Upper lobe of left lung (tissue), 4 donors: ENCODE measurements at regions not wholly inside any gene's neighbourhood (a gene's known extent, or its start where the extent isn't known, plus 50 kb on each side); places are given as distances from the start of the nearest gene placed in this dataset.

Source experiments
- POLR2A ChIP-seq, 4 donors: fragments of 450-650 bp; IDR thresholded peaks; one replicate each; pipeline ENCODE4 v1.5.1; 2016 to 2017; ENCODE audit warnings: antibody characterized with exemption in 4 of 4, mild to moderate bottlenecking in 2 of 4
- TF ChIP-seq, protein P1 (sequence below), 6 experiments: fragments of 450-650 bp in 4 of 6; fragments of 200-600 bp in 2 of 6; sonication (generic) in 2 of 6; IDR thresholded peaks; one replicate each; pipeline ENCODE4 v1.5.1; 2016 to 2019; ENCODE audit warnings: antibody characterized with exemption in 6 of 6

- TF ChIP-seq, protein P1, sequence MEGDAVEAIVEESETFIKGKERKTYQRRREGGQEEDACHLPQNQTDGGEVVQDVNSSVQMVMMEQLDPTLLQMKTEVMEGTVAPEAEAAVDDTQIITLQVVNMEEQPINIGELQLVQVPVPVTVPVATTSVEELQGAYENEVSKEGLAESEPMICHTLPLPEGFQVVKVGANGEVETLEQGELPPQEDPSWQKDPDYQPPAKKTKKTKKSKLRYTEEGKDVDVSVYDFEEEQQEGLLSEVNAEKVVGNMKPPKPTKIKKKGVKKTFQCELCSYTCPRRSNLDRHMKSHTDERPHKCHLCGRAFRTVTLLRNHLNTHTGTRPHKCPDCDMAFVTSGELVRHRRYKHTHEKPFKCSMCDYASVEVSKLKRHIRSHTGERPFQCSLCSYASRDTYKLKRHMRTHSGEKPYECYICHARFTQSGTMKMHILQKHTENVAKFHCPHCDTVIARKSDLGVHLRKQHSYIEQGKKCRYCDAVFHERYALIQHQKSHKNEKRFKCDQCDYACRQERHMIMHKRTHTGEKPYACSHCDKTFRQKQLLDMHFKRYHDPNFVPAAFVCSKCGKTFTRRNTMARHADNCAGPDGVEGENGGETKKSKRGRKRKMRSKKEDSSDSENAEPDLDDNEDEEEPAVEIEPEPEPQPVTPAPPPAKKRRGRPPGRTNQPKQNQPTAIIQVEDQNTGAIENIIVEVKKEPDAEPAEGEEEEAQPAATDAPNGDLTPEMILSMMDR (IDR thresholded peaks at IDR 0.05), result no peak
- TF ChIP-seq POLR2A (IDR thresholded peaks at IDR 0.05), result no peak
These were observed 1000.9 kb downstream of the AGBL1 start for GRCh38 chr15:87080547-87080946.
